ENCODE measurements at regions not wholly inside any gene's neighbourhood (a gene's known extent, or its start where the extent isn't known, plus 50 kb on each side); places are given as distances from the start of the nearest gene placed in this dataset.

DNA sequence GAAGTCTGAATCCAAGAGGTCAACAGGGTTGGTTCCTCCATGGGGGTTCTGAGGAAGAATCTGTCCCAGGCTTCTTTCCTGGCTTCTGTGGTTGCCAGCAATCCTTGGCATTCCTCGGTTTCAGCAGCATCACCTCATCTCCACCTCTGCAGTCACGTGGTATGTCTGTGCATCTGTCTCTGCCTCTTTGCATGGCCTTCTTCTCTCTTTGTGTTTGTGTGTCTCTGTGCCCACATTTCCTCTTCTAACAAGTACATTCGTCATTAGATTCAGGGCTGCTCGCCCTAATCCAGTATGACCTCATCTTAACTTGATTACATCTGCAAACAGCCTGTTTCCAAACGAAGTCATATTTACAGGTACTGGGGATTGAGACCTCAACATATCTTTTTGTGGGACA, 114.0 kb downstream of the BCOR start:
- Histone ChIP-seq H2AK5ac (ENCODE audit: low read length, severe bottlenecking) (no peak overlapping the region), H2BK120ac (ENCODE audit: low read depth, low read length) (no peak overlapping the region), H3K18ac (ENCODE audit: low read depth in 1 of 2, low read length in 2 of 2) (no peak overlapping the region), H2AFZ (ENCODE audit: low read depth, low read length) (no peak overlapping the region), H3K27me3 (ENCODE audit: control insufficient read depth in 1 of 2, insufficient read depth in 1 of 2, low read length in 2 of 2) (peaks cover 0 to 24% of the 10 kb centered on the region in 2 experiments), H3K14ac (ENCODE audit: low read length in 2 of 2) (no peak overlapping the region), H3K4ac (ENCODE audit: low read depth in 1 of 2, low read length in 2 of 2) (no peak overlapping the region), H3K4me2 (ENCODE audit: low read length, poor library complexity, severe bottlenecking) (no peak overlapping the region), H2BK5ac (ENCODE audit: low read depth, low read length, poor library complexity, severe bottlenecking) (no peak overlapping the region), H4K8ac (ENCODE audit: low read length) (no peak overlapping the region), H3K4me1 (ENCODE audit: control insufficient read depth, insufficient read depth, low read depth, low read length) (peaks cover 8% of the 10 kb centered on the region), H2BK12ac (ENCODE audit: low read length in 2 of 2) (no peak overlapping the region), H3K79me1 (replicated peaks; ENCODE audit: low read length, poor library complexity, severe bottlenecking) (no peaks in the 10 kb centered on the region), H2BK15ac (ENCODE audit: low read depth, poor library complexity, severe bottlenecking) (no peak overlapping the region), H3K4me3 (ENCODE audit: insufficient read depth in 1 of 2, low read depth in 1 of 2, low read length in 2 of 2) (no peak overlapping the region), H3K23ac (ENCODE audit: low read length in 2 of 2) (no peak overlapping the region), H3K27ac (ENCODE audit: low read length, poor library complexity, severe bottlenecking) (peak overlapping the region; percentile 35), H3K36me3 (ENCODE audit: control insufficient read depth in 1 of 2, insufficient read depth in 2 of 2, low read depth in 1 of 2, low read length in 2 of 2) (no peaks in the 10 kb centered on the region), H3K9ac (ENCODE audit: low read length) (no peak overlapping the region), H3K9me3 (ENCODE audit: control insufficient read depth, low read length) (no peaks in the 10 kb centered on the region), H4K91ac (ENCODE audit: low read length) (no peak overlapping the region)
- 82% methylated on average over 4 of the region's 5 CpGs for WGBS
- DNase-seq = no peak

DNA sequence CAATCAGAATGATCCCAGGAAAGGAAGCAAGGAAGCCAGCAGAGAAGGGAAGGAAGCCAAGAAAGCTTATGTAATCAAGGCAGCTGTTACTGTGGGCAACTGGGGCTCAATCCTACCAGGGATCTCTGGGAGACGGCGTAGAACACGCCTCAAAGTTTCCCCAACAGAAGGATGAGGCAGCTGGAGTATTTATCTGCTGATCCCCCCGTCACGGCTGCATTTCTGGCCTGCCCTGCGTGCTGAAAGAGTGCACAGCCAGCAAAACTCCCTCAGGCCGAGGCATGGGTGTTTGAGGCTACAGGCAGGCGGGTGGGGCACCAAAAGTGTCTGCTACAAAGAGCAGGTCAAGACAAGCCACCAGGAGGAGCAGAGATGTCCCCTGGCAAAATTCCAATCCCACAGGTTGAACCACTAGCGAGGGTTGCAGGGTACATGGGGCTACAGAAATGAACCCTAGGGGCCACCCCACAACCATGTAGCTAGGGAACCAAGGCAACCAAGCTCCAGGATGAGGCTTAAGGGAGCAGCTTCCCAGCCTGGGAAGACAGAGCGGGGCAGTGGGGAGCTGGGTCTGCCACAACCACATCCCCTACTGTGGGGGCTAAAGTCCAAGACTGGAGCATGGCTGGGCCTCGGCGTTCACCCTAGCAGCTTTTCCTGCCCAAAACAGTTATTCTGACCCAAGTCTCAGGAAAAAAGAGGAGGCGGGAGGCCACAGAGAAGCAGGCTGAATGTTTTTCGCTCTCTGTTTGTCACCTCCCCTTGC, 113.4 kb downstream of the BCOR start:
- Histone ChIP-seq H2BK120ac (ENCODE audit: low read depth, low read length) (no peak overlapping the region), H4K91ac (ENCODE audit: low read length) (no peak overlapping the region), H3K9me3 (ENCODE audit: control insufficient read depth, low read length) (no peaks in the 10 kb centered on the region), H2BK12ac (ENCODE audit: low read length in 2 of 2) (peak overlapping the region in 1 of 2 experiments; percentile 16), H3K4me3 (ENCODE audit: insufficient read depth in 1 of 2, low read depth in 1 of 2, low read length in 2 of 2) (no peak overlapping the region), H3K27ac (ENCODE audit: low read length, poor library complexity, severe bottlenecking) (no peak overlapping the region), H2BK5ac (ENCODE audit: low read depth, low read length, poor library complexity, severe bottlenecking) (no peak overlapping the region), H2AK5ac (ENCODE audit: low read length, severe bottlenecking) (no peak overlapping the region), H3K27me3 (ENCODE audit: control insufficient read depth in 1 of 2, insufficient read depth in 1 of 2, low read length in 2 of 2) (peaks cover 0 to 24% of the 10 kb centered on the region in 2 experiments), H3K4me1 (ENCODE audit: control insufficient read depth, insufficient read depth, low read depth, low read length) (peaks cover 8% of the 10 kb centered on the region), H4K8ac (ENCODE audit: low read length) (no peak overlapping the region), H3K14ac (ENCODE audit: low read length in 2 of 2) (no peak overlapping the region), H3K79me1 (replicated peaks; ENCODE audit: low read length, poor library complexity, severe bottlenecking) (no peaks in the 10 kb centered on the region), H3K18ac (ENCODE audit: low read depth in 1 of 2, low read length in 2 of 2) (no peak overlapping the region), H3K9ac (ENCODE audit: low read length) (no peak overlapping the region), H2AFZ (ENCODE audit: low read depth, low read length) (no peak overlapping the region), H2BK15ac (ENCODE audit: low read depth, poor library complexity, severe bottlenecking) (no peak overlapping the region), H3K4me2 (ENCODE audit: low read length, poor library complexity, severe bottlenecking) (no peak overlapping the region), H3K36me3 (ENCODE audit: control insufficient read depth in 1 of 2, insufficient read depth in 2 of 2, low read depth in 1 of 2, low read length in 2 of 2) (no peaks in the 10 kb centered on the region), H3K4ac (ENCODE audit: low read depth in 1 of 2, low read length in 2 of 2) (no peak overlapping the region), H3K23ac (ENCODE audit: low read length in 2 of 2) (no peak overlapping the region)
- no peak for DNase-seq
- 82% methylated on average over 9 of the region's 14 CpGs for WGBS

DNA sequence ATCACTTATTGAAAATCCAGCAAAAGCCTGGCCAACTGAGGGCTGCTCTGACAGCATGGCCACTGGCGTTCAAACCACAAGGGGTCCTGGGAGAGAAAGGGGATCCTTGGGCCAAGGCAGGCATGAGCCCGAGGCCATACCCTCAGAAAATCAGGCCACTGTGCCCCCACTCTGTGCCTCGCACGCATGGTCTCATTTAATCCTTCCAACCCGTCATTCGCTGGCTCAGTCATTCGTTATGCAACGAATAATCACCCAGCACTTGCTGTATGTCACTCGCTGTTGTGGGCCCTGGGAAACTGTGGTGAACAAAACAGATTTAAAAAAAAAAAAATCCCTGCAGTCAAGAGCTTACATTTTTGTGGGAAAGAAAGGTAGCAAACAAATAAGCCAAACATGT, 112.7 kb downstream of the BCOR start:
- no peaks in the 10 kb centered on the region for H3K79me1 ChIP-seq (replicated peaks; ENCODE audit: low read length, poor library complexity, severe bottlenecking)
- no peaks in the 10 kb centered on the region for H3K9me3 ChIP-seq (ENCODE audit: control insufficient read depth, low read length)
- no peak for DNase-seq
- H3K27me3 ChIP-seq (ENCODE audit: control insufficient read depth in 1 of 2, insufficient read depth in 1 of 2, low read length in 2 of 2) = peaks cover 0 to 25% of the 10 kb centered on the region in 2 experiments
- H3K9ac ChIP-seq (ENCODE audit: low read length) = no peak overlapping the region
- H2AFZ ChIP-seq (ENCODE audit: low read depth, low read length) = no peak overlapping the region
- H3K23ac ChIP-seq (ENCODE audit: low read length in 2 of 2) = no peak overlapping the region
- H3K4me3 ChIP-seq (ENCODE audit: insufficient read depth in 1 of 2, low read depth in 1 of 2, low read length in 2 of 2) = no peak overlapping the region
- no peaks in the 10 kb centered on the region for H3K36me3 ChIP-seq (ENCODE audit: control insufficient read depth in 1 of 2, insufficient read depth in 2 of 2, low read depth in 1 of 2, low read length in 2 of 2)
- H2BK12ac ChIP-seq (ENCODE audit: low read length in 2 of 2) = no peak overlapping the region
- H3K4ac ChIP-seq (ENCODE audit: low read depth in 1 of 2, low read length in 2 of 2) = no peak overlapping the region
- peak overlapping the region in 1 of 2 experiments; percentile 40 for H3K18ac ChIP-seq (ENCODE audit: low read depth in 1 of 2, low read length in 2 of 2)
- no peak overlapping the region for H2BK15ac ChIP-seq (ENCODE audit: low read depth, poor library complexity, severe bottlenecking)
- H4K8ac ChIP-seq (ENCODE audit: low read length) = no peak overlapping the region
- no peak overlapping the region for H2BK5ac ChIP-seq (ENCODE audit: low read depth, low read length, poor library complexity, severe bottlenecking)
- WGBS = 92% methylated on average over 9 of the region's 9 CpGs
- H4K91ac ChIP-seq (ENCODE audit: low read length) = no peak overlapping the region
- H2BK120ac ChIP-seq (ENCODE audit: low read depth, low read length) = no peak overlapping the region
- no peak overlapping the region for H3K27ac ChIP-seq (ENCODE audit: low read length, poor library complexity, severe bottlenecking)
- no peak overlapping the region for H3K14ac ChIP-seq (ENCODE audit: low read length in 2 of 2)
- no peak overlapping the region for H2AK5ac ChIP-seq (ENCODE audit: low read length, severe bottlenecking)
- H3K4me1 ChIP-seq (ENCODE audit: control insufficient read depth, insufficient read depth, low read depth, low read length) = peaks cover 8% of the 10 kb centered on the region
- no peak overlapping the region for H3K4me2 ChIP-seq (ENCODE audit: low read length, poor library complexity, severe bottlenecking)

DNA sequence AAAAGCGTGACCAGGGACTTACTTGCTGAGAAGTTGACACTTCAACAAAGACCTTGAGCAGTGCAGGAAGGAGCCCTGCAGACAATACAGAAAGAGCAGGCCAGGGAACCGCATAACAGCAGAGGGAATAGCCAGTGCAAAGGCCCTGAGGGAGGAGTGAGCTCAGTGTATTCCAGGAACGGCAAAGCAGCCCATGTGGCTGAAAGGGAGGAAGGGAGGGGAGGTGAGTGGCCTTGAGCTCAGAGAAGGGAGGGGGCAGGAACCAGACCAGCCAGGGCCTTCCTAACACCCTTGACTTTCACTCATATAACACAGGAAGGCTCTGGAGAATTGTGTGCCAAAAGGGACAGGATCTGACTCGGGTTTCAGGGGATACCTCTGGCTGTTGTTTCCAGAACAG, 112.2 kb downstream of the BCOR start:
- Histone ChIP-seq H3K36me3 (ENCODE audit: control insufficient read depth in 1 of 2, insufficient read depth in 2 of 2, low read depth in 1 of 2, low read length in 2 of 2) (no peaks in the 10 kb centered on the region), H2BK120ac (ENCODE audit: low read depth, low read length) (no peak overlapping the region), H3K9me3 (ENCODE audit: control insufficient read depth, low read length) (no peaks in the 10 kb centered on the region), H3K18ac (ENCODE audit: low read depth in 1 of 2, low read length in 2 of 2) (no peak overlapping the region), H3K4ac (ENCODE audit: low read depth in 1 of 2, low read length in 2 of 2) (no peak overlapping the region), H3K4me1 (ENCODE audit: control insufficient read depth, insufficient read depth, low read depth, low read length) (peaks cover 8% of the 10 kb centered on the region), H2BK5ac (ENCODE audit: low read depth, low read length, poor library complexity, severe bottlenecking) (no peak overlapping the region), H3K4me2 (ENCODE audit: low read length, poor library complexity, severe bottlenecking) (no peak overlapping the region), H3K9ac (ENCODE audit: low read length) (no peak overlapping the region), H4K8ac (ENCODE audit: low read length) (no peak overlapping the region), H2AK5ac (ENCODE audit: low read length, severe bottlenecking) (no peak overlapping the region), H3K27me3 (ENCODE audit: control insufficient read depth in 1 of 2, insufficient read depth in 1 of 2, low read length in 2 of 2) (peaks cover 0 to 28% of the 10 kb centered on the region in 2 experiments), H2BK12ac (ENCODE audit: low read length in 2 of 2) (no peak overlapping the region), H3K4me3 (ENCODE audit: insufficient read depth in 1 of 2, low read depth in 1 of 2, low read length in 2 of 2) (no peak overlapping the region), H3K27ac (ENCODE audit: low read length, poor library complexity, severe bottlenecking) (no peak overlapping the region), H4K91ac (ENCODE audit: low read length) (no peak overlapping the region), H2BK15ac (ENCODE audit: low read depth, poor library complexity, severe bottlenecking) (no peak overlapping the region), H3K79me1 (replicated peaks; ENCODE audit: low read length, poor library complexity, severe bottlenecking) (no peaks in the 10 kb centered on the region), H3K14ac (ENCODE audit: low read length in 2 of 2) (no peak overlapping the region), H2AFZ (ENCODE audit: low read depth, low read length) (no peak overlapping the region), H3K23ac (ENCODE audit: low read length in 2 of 2) (no peak overlapping the region)
- DNase-seq = no peak
- 45% methylated on average over 3 of the region's 4 CpGs for WGBS
